NCI-H345 treated with DMSO at 0.1 percent for 48 hours (cell line): ENCODE measurements at regions not wholly inside any gene's neighbourhood (a gene's known extent, or its start where the extent isn't known, plus 50 kb on each side); places are given as distances from the start of the nearest gene placed in this dataset.
"Not testable (repeated sequence)": the region's sequence is repeated elsewhere in the genome, so short reads cannot be mapped to it uniquely, and the experiment has no call there.

Experiments used
- DNase-seq: peaks from one replicate; lab custom pipeline; 2025; ENCODE audit not compliant: unreplicated experiment; lab: John Stamatoyannopoulos, UW

DNA sequence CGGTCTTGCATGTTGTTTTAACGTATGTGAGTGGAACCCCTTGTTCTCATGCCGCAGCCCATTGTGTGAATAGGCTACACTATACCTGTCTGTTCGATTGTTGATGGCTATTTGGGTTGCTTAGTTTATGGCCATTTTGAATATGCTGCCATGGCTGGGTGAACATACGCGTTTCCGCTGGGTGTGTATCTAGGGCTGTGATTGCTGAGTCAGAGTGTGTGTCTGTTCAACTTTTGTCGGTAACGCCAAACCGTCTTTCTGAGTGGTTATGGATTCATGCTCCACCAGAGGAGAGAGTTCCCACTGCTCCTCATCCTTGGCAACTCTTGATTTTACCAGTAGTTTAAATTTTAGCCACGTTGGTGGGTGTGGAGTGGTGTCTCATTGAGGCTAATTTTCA, 77.0 kb downstream of the METRNL start:
- DNase-seq, result no peak

DNA sequence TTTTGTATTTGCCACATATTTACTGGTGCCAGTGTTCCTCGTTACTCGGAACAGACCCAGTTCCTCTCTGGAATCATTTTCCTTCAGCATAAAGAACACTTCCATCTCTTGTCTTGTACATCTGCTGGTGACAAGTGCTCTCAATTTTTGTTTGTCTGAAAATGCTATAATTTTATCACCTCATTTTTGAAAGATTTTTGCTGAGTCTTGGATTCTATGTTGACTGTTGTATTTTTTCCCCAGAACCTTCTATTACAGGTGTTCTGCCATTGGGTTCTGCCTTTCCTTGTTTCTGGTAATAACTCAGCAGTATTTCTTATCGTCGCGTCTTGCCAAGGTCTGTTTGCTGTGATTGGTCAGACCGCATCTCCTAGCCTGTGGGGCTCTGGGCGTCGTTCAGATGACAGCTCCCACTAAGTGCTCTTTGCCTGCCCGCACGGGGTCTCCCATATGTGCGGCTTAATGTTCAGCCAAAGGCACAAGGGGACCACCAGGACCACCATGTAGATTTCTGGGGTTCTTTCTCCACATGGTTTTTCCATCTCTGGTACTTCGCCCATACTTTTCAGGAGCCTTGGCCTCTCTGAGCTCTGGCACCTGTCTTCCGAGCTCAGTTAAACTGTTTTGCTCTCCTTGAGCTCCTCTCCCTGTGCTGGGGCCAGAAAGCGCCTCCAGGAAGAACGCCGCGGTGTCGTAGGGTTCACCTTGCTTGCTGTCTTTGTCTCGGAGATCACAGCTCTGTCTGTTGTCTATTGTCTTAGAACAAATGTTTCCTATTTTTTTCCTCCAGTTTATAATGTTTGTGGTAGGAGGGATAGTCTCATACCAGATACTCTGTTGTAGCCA, 80.0 kb downstream of the METRNL start:
- no peak for DNase-seq

DNA sequence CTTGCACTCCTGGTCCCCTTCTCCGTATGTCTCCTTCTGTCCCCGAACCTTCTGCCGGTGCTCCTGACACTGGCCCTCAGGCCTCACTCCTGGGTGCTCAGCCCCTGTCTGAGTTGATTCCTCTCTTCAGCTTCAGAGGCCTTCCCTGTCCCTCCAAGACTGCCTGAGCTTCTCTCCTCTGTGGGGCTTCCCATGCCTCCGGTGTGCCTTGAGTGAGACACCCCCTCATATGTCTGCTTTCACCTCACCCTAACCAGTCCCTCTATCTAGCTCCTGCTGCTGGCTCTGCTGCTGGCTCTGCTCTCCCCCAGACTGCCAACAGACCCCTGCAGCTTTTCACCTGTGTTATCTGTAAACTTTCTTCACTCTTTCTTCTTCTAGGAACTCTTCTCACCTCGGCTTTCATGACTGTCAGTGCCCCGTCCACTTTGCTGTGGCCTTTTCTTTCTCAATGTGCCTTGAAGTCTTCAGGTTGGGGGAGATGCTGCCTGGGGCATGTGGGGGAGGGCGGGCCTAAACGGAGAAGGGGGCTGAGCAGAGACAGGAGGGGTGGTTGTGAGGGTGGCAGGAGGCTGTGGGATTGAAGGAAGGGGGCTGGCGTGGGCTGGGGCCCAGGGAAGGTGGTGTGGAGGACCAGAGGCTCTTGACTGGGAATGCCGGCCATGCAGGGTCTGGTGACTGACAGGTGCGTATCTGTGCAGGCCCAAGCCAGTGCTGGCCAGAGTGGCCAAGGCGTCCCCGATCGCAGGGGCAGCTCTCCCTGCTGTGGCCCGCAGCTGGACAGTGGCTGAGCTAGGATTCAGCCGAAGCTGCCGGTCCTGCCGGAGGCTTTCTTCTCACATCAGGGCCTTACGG, 81.3 kb downstream of the METRNL start:
- no peak for DNase-seq

DNA sequence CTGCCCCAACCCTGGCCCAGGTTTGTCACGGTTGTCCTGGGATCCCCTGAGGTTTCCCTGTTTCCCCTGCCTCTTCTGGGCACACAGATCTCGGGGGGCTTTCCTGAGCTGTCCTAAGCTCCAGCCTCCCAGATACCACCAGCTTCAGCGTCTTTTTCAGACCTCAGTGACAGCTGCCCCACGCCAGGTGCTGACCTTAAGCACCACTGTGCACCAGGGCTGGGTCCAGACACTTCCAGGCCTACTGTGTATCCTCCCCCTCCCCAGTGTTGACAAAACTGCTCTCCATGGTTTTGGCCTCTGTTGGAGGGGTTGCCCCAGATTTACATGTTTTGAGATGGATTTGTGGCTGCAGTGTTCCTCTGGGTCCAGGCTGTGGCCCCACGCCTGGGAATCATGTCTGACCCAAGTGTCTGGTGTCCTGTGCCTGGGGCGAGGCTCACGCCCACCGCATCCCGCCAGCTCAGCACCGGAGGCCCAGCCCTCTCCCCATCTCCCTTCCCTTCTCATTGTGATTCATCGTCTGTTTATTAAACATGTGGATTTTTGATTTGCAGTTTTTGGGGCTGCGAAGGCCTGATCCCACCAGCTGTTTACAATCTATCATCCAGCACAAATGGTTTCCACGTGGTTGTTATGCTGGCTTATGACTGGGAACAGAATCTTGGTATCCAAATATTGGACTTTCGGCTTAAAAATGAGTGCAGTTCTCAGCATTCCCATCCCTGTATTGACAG, 82.1 kb downstream of the METRNL start:
- DNase-seq, result no peak

DNA sequence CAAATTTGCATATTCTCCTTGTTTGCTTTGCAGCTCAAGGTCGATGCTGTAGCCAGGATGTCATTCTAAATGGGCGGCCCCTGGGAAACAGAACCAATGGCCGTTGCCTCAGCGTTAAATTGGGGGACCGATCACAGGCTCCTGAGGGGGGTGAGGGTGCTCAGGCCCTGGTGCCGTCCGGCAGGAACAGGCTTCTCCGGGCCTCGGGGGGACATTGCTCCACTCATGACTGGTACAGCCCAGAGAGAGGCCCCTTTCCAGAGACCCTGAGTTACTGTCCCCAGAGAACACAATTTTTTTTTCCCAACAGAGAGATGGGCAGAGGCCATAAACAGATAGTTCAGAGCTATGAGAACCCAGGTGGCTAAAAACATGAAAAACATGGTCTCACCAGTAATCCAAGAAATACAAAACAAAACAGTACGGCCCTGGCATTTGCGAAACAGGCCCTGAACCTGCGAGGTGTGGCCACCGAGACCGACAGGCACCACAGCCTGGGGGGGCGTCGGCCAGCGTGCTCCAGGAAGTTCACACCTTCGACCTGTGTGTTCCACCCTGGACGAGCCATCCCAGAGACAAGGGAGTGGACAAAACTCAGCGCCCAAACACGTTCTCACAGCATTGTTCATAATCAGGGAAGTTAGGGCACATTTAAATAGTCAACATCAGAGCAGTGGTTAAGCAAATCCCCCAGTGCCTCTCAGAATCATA, 82.8 kb downstream of the METRNL start:
- no peak for DNase-seq

DNA sequence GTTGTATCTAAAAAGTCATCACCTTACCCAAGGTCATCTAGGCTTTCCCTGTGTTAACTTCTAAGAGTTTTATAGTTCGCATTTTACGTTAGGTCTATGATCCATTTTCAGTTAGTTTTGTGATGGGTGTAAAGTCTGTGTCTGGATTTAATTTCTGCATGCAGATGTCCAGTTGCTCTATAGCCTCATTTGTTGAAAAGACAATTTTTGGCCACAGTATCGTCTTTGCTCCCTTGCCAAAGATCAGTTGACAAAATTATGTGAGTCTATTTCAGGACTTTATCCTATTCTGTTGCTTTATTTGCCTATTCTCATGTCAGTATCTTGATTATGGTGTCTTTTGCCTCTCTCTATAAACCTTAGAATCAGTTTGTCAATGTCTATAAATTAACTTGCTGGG, 85.1 kb downstream of the METRNL start:
- no peak for DNase-seq

DNA sequence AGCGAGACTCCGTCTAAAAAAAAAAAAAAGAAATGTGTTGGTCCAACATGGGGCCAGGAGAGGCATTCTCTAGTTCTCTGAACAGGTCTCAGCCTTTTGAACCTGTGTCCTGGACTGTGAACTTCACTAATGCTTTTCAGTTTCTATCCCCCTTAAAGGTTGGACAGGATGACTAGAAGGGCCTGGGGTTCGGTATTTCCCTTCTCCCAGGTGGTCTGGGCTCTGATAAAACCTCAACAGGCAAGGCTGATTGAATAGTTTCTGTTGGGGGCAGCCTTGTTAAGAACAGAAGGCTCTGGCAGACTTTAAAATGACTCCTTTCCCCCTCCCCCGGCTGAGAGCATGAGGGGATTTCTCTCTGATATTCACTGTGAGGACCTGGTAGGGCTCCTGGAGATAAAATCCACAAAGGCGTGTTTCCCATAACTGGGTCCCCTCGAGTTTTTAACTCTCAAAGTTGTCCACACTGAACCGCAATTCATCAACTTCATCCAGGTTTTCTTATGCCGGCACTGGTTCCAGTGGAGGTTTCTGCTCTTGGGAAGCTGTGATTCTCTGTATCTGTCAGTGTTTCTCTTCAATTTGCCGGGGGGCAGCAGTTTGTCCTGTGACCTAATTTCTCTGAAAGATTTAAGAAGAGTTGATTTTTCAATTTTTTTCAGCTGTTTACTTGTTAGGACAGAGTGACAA, 91.3 kb downstream of the METRNL start:
- no peak for DNase-seq

DNA sequence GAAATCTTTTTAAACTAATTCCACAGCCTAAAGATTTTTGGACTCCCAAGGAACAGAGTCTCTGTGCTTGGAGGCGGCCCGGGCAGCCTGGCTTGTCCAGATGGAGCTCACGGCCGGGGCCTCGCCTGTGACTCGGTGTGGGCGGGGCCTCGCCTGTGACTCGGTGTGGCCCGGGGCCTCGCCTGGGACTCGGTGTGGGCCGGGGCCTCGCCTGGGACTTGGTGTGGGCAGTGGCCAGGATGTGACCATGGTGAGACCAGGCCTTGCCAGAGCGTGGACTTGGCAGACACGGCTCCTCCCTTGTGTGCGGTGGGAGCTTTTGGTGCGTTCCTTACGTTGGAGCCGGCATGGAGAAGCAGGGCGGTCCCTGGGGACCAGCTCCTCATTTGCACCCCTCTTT, 92.3 kb downstream of the METRNL start:
- no peak for DNase-seq

DNA sequence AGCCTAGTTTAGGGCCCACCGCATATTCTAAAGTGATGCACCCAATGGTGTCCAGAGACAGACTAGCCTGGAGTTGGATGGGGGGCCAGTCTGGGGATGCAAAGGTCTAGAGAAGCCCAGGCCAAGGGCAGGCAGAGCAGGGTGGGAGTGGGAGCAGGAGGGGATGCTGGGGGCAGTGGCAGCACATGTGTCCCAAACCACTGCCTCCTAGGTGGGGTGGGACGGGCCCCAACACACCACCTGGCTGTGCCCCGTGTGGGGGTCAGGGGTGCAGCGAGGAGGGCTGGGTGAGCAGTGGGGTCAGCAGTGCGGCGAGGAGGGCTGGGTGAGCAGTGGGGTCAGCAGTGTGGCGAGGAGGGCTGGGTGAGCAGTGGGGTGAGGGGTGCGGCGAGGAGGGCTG, 92.7 kb downstream of the METRNL start:
- not testable (repeated sequence) for DNase-seq

DNA sequence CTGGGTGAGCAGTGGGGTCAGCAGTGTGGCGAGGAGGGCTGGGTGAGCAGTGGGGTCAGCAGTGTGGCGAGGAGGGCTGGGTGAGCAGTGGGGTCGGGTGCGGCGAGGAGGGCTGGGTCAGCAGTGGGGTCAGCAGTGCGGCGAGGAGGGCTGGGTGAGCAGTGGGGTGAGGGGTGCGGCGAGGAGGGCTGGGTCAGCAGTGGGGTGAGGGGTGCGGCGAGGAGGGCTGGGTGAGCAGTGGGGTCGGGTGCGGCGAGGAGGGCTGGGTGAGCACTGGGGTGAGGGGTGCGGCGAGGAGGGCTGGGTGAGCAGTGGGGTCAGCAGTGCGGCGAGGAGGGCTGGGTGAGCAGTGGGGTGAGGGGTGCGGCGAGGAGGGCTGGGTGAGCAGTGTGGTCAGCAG, 93.2 kb downstream of the METRNL start:
- DNase-seq, result not testable (repeated sequence)

DNA sequence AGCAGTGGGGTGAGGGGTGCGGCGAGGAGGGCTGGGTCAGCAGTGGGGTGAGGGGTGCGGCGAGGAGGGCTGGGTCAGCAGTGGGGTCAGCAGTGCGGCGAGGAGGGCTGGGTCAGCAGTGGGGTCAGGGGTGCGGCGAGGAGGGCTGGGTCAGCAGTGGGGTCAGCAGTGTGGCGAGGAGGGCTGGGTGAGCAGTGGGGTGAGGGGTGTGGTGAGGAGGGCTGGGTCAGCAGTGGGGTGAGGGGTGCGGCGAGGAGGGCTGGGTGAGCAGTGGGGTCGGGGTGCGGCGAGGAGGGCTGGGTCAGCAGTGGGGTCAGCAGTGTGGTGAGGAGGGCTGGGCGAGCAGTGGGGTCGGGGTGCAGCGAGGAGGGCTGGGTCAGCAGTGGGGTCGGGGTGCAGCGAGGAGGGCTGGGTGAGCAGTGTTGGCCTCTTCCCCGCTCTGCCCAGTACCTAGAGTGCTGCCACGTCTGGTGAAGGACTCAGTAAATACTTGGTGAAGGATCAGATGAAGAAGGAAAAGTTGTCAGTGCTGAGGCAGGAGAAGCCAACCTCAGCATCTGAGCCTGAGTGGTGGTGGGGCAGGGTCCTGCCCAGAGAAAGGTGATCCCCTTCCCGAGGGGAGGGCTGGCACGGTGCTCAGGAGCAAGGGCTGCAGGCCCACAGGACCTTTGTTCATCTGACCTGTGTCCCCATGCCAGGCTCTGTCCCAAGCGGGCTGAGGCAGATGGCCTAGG, 93.9 kb downstream of the METRNL start:
- DNase-seq, result not testable (repeated sequence)

DNA sequence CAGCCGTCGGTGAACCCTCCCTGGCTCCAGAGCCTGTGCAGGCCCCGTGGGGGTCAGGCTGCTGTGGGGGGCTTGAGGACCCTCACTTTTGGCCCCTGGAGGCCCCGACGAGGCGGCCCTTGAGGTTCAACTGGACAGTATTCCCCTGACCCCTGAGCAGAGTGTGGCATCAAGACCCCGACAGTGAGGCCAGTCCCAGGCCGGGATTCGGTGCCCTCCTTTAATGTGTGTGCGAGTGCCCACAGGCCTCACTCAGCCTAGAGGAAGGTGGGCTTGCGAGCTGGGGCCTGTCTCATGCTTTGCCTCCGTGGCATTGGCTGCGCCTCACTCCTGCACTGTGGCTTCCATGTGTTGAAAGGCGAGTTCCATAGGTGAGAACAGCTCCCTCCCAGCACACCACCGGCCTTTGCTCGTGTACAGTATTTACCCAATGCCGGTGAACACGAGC, 94.5 kb downstream of the METRNL start:
- no peak for DNase-seq

DNA sequence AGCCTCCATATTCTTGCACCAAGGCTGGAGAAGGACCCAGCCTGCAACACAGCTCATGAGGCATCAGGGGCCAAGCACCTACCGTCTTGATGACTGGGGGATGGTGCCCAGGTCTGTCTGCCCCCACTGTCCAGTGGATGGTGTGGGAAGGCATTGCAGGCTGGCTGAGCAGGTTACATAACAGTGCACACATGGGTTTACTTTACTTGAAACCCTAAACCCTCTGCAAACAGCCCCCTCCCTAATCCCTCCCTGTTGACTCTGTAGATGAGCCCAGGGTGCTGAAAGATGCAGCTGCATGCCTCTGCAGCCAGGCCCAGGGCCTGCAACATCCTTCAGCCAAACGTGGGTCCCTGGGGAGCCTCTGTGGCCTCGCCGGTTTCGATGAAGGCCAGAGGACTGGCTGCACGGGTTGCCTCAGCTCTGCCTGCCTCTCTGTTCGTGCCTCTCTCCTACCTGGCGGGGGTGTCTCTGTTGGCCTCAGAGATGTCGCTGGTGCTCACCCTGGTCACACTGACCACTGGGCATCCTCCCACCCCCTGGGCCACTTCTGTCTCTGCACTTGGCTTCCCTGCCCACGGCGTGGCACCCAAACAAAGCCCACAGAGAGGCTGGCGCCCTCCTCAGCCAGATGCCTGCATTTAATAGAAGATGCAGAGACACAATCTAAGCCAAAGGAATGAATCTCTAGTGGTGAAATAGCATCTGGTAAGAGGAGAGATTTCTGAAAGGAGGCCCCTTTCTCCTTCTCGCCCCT, 95.1 kb downstream of the METRNL start:
- DNase-seq, result no peak

DNA sequence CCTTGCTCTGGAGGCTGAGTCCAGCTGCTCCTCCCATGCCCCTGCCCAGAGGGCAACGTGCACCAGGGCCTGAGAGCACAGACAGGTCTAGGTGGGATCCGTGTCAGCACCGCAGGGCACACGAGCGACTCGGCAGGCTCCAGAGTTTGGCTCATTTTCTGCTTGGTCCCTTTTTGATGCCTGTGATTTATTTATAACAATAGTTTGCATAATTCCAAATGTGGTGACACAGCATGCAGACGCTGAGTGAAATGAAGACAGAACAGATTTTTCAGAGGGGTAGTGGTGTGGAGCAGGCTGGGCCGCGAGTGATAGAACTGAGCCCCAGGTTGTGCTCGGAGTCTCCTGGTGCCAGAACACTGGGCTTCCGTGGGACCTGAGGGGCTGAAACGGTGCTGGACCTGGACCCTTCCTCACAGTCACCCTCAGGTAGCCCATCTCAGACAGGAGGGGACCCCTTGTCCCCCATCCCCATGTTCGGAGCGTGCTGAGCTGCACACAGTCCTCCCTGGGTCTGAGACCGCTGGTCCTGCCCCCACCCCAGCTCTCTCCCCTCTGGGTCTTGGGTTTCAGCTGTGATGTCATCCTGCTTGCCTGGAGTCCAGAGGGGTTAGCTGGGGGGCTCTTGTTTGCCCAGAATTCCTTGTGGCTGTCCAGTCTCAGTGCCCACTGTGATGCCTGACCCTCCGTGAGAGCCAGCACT, 95.9 kb downstream of the METRNL start:
- DNase-seq, result no peak

DNA sequence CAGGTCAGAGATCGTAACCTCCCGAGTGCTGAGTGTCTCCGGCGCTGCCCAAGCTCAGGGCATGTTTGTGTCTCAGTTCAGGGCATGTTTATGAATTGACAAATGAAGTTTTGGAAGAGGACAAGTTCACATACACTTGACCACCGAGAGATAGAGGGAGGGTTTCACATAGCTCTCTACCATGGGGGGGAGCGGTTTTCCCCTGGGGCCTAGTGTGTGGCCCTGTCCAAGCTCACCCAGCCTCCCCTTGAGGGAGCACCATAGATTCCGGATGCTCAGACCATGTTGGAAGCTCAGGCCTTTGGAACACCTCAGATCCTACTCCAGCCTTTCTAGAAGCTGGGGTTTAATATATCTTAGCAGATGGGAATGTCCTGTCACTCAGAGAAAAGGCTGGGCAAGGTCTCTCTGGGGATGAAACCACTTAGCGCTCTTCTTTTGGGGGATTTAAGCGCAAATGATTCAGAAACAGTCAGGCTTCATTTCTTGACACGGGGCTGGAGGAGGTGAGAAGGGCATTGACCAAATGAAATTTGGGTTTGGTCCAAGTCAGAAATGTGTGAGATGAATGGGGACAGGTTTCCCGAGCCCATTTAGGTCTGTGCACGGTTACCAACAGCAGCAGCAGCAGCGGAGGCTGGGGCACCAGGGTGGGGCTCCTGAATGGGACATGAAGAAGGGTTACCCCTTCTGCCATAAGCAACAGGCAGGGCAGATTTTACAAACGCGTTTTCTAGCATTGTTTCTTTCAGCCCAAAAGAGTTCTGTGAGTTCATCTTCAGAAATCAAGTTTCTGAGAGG, 96.6 kb downstream of the METRNL start:
- DNase-seq, result no peak

DNA sequence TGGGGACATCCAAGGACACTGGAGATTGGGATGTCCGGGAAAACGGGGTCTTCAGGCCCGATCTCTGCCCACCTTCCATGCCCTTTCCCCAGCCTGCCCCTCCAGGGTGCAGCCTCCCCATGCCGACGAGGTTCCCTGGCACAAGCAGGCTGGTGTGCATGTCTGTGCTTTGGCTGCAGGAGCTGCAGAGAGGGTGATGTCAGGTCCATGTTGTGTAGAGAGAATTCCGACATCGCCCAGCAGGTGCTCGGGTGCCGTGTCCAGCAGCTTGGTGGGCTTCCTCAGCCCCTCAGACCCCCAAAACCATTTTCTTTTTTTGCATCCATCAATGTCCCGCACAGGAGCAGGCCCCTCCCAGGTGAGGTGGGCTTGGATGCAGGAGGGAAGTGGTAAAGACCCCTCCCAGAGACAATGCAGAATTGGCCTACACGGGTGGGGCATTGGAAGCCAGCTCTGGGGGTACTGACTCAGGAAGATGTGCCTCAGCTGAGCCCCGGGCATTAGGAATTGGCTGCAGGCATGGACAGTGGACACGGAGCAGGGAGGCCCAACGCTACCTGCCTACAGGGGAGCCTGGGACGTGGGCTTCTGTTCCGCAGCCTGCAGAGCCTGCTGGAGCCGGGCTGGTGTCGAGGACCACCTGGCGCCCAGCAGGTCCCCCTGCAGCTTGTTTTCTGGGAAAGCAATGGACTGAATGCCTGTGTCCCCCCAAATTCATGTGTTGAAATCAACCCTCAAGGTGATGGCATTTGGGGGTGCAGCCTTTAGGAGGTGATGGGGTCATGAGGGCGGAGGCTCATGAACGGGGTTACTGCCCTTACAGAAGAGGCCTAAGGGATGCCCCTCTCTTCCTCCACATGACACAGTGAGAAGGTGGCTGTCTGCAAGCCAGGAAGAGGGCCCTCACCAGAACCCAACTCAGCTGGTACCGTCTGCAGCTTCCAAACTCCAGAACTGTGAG, 97.5 kb downstream of the METRNL start:
- no peak for DNase-seq
